GM21367 (cell line): ENCODE measurements at regions not wholly inside any gene's neighbourhood (a gene's known extent, or its start where the extent isn't known, plus 50 kb on each side); places are given as distances from the start of the nearest gene placed in this dataset.
"Not testable (repeated sequence)": the region's sequence is repeated elsewhere in the genome, so short reads cannot be mapped to it uniquely, and the experiment has no call there.

Experiments used
- ATAC-seq: cut with Tn5 transposase; IDR thresholded peaks from one replicate; pipeline ENCODE4 v1.9.1; 2021; ENCODE audit not compliant: unreplicated experiment

- ATAC-seq: no peak
These were observed 415.5 kb upstream of the PPP2R3A start for GRCh38 chr3:135549928-135550494.

GRCh38 chr3:135556174-135556573 lies 409.4 kb upstream of the PPP2R3A start:
- ATAC-seq: no peak

GRCh38 chr3:135558150-135558783 lies 407.3 kb upstream of the PPP2R3A start:
- no peak for ATAC-seq

- no peak for ATAC-seq
These were observed 406.6 kb upstream of the PPP2R3A start for GRCh38 chr3:135558906-135559305.

GRCh38 chr3:135559802-135560201 lies 405.7 kb upstream of the PPP2R3A start:
- ATAC-seq: no peak

- no peak for ATAC-seq
These were observed 404.7 kb upstream of the PPP2R3A start for GRCh38 chr3:135560847-135561246.

- no peak for ATAC-seq
These were observed 400.8 kb upstream of the PPP2R3A start for GRCh38 chr3:135564696-135565095.

GRCh38 chr3:135565546-135565945 lies 400.0 kb upstream of the PPP2R3A start:
- no peak for ATAC-seq

- ATAC-seq: no peak
These were observed 398.3 kb upstream of the PPP2R3A start for GRCh38 chr3:135567223-135567622.

GRCh38 chr3:135576751-135577150 lies 388.8 kb upstream of the PPP2R3A start:
- no peak for ATAC-seq

GRCh38 chr3:135581806-135582205 lies 383.7 kb upstream of the PPP2R3A start:
- no peak for ATAC-seq

- ATAC-seq: no peak
These were observed 382.7 kb upstream of the PPP2R3A start for GRCh38 chr3:135582800-135583199.

- ATAC-seq: no peak
These were observed 369.0 kb upstream of the PPP2R3A start for GRCh38 chr3:135596563-135596962.

GRCh38 chr3:135597855-135598254 lies 367.7 kb upstream of the PPP2R3A start:
- ATAC-seq: no peak

- ATAC-seq: no peak
These were observed 366.9 kb upstream of the PPP2R3A start for GRCh38 chr3:135598597-135598996.

GRCh38 chr3:135604512-135604911 lies 361.0 kb upstream of the PPP2R3A start:
- ATAC-seq: not testable (repeated sequence)

- no peak for ATAC-seq
These were observed 347.4 kb upstream of the PPP2R3A start for GRCh38 chr3:135618123-135618522.

- ATAC-seq: no peak
These were observed 344.2 kb upstream of the PPP2R3A start for GRCh38 chr3:135621184-135621920.

- ATAC-seq: no peak
These were observed 343.3 kb upstream of the PPP2R3A start for GRCh38 chr3:135622215-135622614.

GRCh38 chr3:135622656-135623055 lies 342.9 kb upstream of the PPP2R3A start:
- no peak for ATAC-seq

GRCh38 chr3:135623558-135623957 lies 342.0 kb upstream of the PPP2R3A start:
- no peak for ATAC-seq

GRCh38 chr3:135627057-135627456 lies 338.5 kb upstream of the PPP2R3A start:
- no peak for ATAC-seq
